HL-60 (cell line): ENCODE measurements at regions not wholly inside any gene's neighbourhood (a gene's known extent, or its start where the extent isn't known, plus 50 kb on each side); places are given as distances from the start of the nearest gene placed in this dataset.

Experiments
- DNase-seq, 2 experiments: peaks; one replicate each; pipeline ENCODE4 v3.0.0-alpha.2; 2010 to 2020; ENCODE audit warnings: low read depth in 1 of 2, low spot score in 1 of 2
- H3K27ac ChIP-seq: fragments of 250-450 bp; sonication (Bioruptor Pico); replicated peaks from 2 replicates; pipeline ENCODE4 v1.5.1; 2020; ENCODE audit warnings: mild to moderate bottlenecking, moderate library complexity
- H3K27me3 ChIP-seq: fragments of 250-450 bp; sonication (Bioruptor Pico); 2 replicates; pipeline ENCODE4 v1.5.1; 2021; ENCODE audit warnings: mild to moderate bottlenecking, moderate library complexity; ENCODE audit not compliant: insufficient read depth, poor library complexity, severe bottlenecking
- H3K4me3 ChIP-seq: replicated peaks from 2 replicates; pipeline ENCODE4 v1.5.1; 2011; ENCODE audit warnings: mild to moderate bottlenecking, control low read depth, low read length; ENCODE audit not compliant: insufficient read depth
- CTCF ChIP-seq: IDR thresholded peaks from one replicate; pipeline ENCODE4 v1.5.1; 2011; ENCODE audit warnings: low read length, control low read depth, inconsistent platforms; ENCODE audit not compliant: insufficient read depth
- GABPA ChIP-seq: IDR thresholded peaks from 2 replicates; pipeline ENCODE4 v1.6.1; 2012; ENCODE audit warnings: low read depth
- POLR2AphosphoS5 ChIP-seq: IDR thresholded peaks from 2 replicates; pipeline ENCODE4 v1.6.1; 2012; ENCODE audit warnings: low read depth
- REST ChIP-seq: IDR thresholded peaks from 2 replicates; pipeline ENCODE4 v1.6.1; 2012; ENCODE audit warnings: low read depth; ENCODE audit not compliant: insufficient replicate concordance
- SPI1 ChIP-seq: IDR thresholded peaks from 2 replicates; pipeline ENCODE4 v1.6.1; 2012; ENCODE audit warnings: low read depth, mild to moderate bottlenecking, borderline replicate concordance

GRCh38 chr5:36755342-36755741, 121.2 kb upstream of the NIPBL start:
- DNase-seq, result no peak
- Histone ChIP-seq H3K27me3 (no peaks in the 10 kb centered on the region), H3K4me3 (no peak overlapping the region), H3K27ac (no peak overlapping the region)
- TF ChIP-seq REST, result no peak

DNA sequence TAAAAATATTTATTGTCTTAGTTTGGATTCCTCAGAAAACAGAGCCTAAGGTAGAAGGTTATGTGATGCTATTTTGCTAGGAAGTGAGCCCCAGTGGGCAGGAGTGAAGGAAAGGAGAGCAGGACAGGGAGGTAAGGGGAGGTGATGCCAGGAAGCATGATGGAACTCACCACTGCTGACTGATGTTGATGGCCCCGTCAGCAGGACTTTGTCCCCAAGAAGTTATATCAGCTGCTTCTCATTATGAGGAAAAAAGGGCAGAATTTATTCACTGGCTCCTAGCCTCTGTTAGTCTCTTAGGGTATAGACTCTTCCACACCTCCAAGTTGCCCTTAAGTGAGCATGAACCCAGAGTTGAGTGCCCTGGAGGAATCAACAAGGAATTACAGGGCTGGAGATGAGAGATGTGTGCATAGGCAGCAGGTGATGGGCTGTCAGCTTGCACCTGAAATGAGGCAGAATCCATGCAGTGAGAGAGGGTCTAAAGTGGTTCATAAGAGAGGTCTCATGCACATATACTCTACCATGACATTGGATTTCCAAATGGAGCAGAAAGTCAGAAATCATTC, 120.6 kb upstream of the NIPBL start:
- TF ChIP-seq GABPA (no peak), REST (no peak), POLR2AphosphoS5 (no peak), SPI1 (no peak), CTCF (no peak)

GRCh38 chr5:36756848-36757247, 119.7 kb upstream of the NIPBL start:
- no peak overlapping the region for H3K4me3 ChIP-seq
- DNase-seq, result no peak
- H3K27ac ChIP-seq, result no peak overlapping the region
- TF ChIP-seq CTCF, result no peak
- no peak for TF ChIP-seq REST
- no peak for TF ChIP-seq POLR2AphosphoS5
- TF ChIP-seq GABPA, result no peak
- TF ChIP-seq SPI1, result no peak
- H3K27me3 ChIP-seq, result no peaks in the 10 kb centered on the region

More for the DNA sequence above, 120.6 kb upstream of the NIPBL start:
- Histone ChIP-seq H3K4me3 (no peak overlapping the region), H3K27me3 (no peaks in the 10 kb centered on the region), H3K27ac (no peak overlapping the region)
- DNase-seq, result no peak

- TF ChIP-seq POLR2AphosphoS5 (no peak), SPI1 (no peak), REST (no peak), CTCF (no peak), GABPA (no peak)
Observed at GRCh38 chr5:36759117-36759516, 117.5 kb upstream of the NIPBL start.

More at GRCh38 chr5:36759117-36759516, 117.5 kb upstream of the NIPBL start:
- Histone ChIP-seq H3K4me3 (no peak overlapping the region), H3K27me3 (no peaks in the 10 kb centered on the region), H3K27ac (no peak overlapping the region)
- DNase-seq, result no peak
